ENCODE measurements at regions not wholly inside any gene's neighbourhood (a gene's known extent, or its start where the extent isn't known, plus 50 kb on each side); places are given as distances from the start of the nearest gene placed in this dataset.

DNA sequence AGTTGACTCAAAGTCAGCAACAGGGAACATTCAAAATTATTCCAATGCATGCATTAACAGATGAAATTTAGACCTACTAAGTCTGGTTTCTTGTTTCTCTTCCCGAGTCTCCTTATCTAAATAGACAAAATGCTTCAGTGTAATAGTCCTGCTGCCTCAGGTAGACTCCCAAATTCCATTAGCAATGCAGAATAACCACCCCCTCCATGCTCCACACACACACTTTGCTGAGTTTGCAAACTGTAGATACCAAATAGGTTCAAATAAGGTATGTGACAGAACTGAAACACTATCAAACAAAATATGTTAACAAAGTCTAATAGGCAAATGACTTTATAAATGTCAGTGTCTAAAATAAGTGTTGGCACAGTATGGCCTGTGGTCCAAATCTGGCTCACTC lies 451.1 kb upstream of the SOX5 start:
- TF ChIP-seq, protein P1, sequence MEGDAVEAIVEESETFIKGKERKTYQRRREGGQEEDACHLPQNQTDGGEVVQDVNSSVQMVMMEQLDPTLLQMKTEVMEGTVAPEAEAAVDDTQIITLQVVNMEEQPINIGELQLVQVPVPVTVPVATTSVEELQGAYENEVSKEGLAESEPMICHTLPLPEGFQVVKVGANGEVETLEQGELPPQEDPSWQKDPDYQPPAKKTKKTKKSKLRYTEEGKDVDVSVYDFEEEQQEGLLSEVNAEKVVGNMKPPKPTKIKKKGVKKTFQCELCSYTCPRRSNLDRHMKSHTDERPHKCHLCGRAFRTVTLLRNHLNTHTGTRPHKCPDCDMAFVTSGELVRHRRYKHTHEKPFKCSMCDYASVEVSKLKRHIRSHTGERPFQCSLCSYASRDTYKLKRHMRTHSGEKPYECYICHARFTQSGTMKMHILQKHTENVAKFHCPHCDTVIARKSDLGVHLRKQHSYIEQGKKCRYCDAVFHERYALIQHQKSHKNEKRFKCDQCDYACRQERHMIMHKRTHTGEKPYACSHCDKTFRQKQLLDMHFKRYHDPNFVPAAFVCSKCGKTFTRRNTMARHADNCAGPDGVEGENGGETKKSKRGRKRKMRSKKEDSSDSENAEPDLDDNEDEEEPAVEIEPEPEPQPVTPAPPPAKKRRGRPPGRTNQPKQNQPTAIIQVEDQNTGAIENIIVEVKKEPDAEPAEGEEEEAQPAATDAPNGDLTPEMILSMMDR (IDR thresholded peaks at IDR 0.05), result no peak
- TF ChIP-seq POLR2A (IDR thresholded peaks at IDR 0.05), result no peak
- Histone ChIP-seq H3K27me3 (no peaks in the 10 kb centered on the region), H3K4me3 (no peak overlapping the region), H3K36me3 (ENCODE audit: low read depth, missing control alignments) (no peaks in the 10 kb centered on the region), H3K4me1 (no peaks in the 10 kb centered on the region), H3K27ac (no peak overlapping the region), H3K9me3 (no peaks in the 10 kb centered on the region)
- 67 to 73% methylated on average over 1 of the region's 1 CpG for WGBS, 2 donors
- DNase-seq, result no peak
- intact Hi-C loops (cut with DNase I; ENCODE audit: low total_unique reads), result no loop called here

GRCh38 chr12:24398605-24399004 lies 449.1 kb upstream of the SOX5 start:
- intact Hi-C loops (cut with DNase I; ENCODE audit: low total_unique reads), result no loop called here
- H3K27me3 ChIP-seq, result no peaks in the 10 kb centered on the region
- H3K4me3 ChIP-seq, result no peak overlapping the region
- no peaks in the 10 kb centered on the region for H3K9me3 ChIP-seq
- 88% methylated on average over 4 of the region's 4 CpGs for WGBS, 2 donors
- DNase-seq, result no peak
- H3K27ac ChIP-seq, result no peak overlapping the region
- no peaks in the 10 kb centered on the region for H3K36me3 ChIP-seq (ENCODE audit: low read depth, missing control alignments)
- no peaks in the 10 kb centered on the region for H3K4me1 ChIP-seq
- no peak for TF ChIP-seq POLR2A (IDR thresholded peaks at IDR 0.05)
- TF ChIP-seq, protein P1 (IDR thresholded peaks at IDR 0.05), result no peak

GRCh38 chr12:24396224-24396623 lies 446.8 kb upstream of the SOX5 start:
- no peak for DNase-seq
- no peaks in the 10 kb centered on the region for H3K4me1 ChIP-seq
- no peaks in the 10 kb centered on the region for H3K36me3 ChIP-seq (ENCODE audit: low read depth, missing control alignments)
- TF ChIP-seq, protein P1 (IDR thresholded peaks at IDR 0.05), result no peak
- no peak for TF ChIP-seq POLR2A (IDR thresholded peaks at IDR 0.05)
- intact Hi-C loops (cut with DNase I; ENCODE audit: low total_unique reads), result no loop called here
- 74 to 76% methylated on average over 11 of the region's 11 CpGs for WGBS, 2 donors
- no peak overlapping the region for H3K4me3 ChIP-seq
- no peaks in the 10 kb centered on the region for H3K9me3 ChIP-seq
- no peak overlapping the region for H3K27ac ChIP-seq
- H3K27me3 ChIP-seq, result no peaks in the 10 kb centered on the region

- no peaks in the 10 kb centered on the region for H3K27me3 ChIP-seq
Observed at GRCh38 chr12:24394246-24394645, 444.8 kb upstream of the SOX5 start.

GRCh38 chr12:24393071-24393470 lies 443.6 kb upstream of the SOX5 start:
- Histone ChIP-seq H3K36me3 (ENCODE audit: low read depth, missing control alignments) (no peaks in the 10 kb centered on the region), H3K27me3 (no peaks in the 10 kb centered on the region), H3K4me3 (no peak overlapping the region), H3K27ac (no peak overlapping the region), H3K9me3 (no peaks in the 10 kb centered on the region), H3K4me1 (no peaks in the 10 kb centered on the region)
- intact Hi-C loops (cut with DNase I; ENCODE audit: low total_unique reads), result no loop called here
- WGBS, 2 donors, result 85 to 93% methylated on average over 2 of the region's 2 CpGs
- DNase-seq, result no peak
- no peak for TF ChIP-seq POLR2A (IDR thresholded peaks at IDR 0.05)
- TF ChIP-seq, protein P1 (IDR thresholded peaks at IDR 0.05), result no peak

More at GRCh38 chr12:24394246-24394645, 444.8 kb upstream of the SOX5 start:
- Histone ChIP-seq H3K27ac (no peak overlapping the region), H3K4me1 (no peaks in the 10 kb centered on the region), H3K9me3 (no peaks in the 10 kb centered on the region), H3K4me3 (no peak overlapping the region), H3K36me3 (ENCODE audit: low read depth, missing control alignments) (no peaks in the 10 kb centered on the region)
- 86 to 89% methylated on average over 3 of the region's 3 CpGs for WGBS, 2 donors
- intact Hi-C loops (cut with DNase I; ENCODE audit: low total_unique reads), result no loop called here
- TF ChIP-seq POLR2A (IDR thresholded peaks at IDR 0.05), result no peak
- TF ChIP-seq, protein P1 (IDR thresholded peaks at IDR 0.05), result no peak
- DNase-seq, result no peak
